ENCODE measurements at regions not wholly inside any gene's neighbourhood (a gene's known extent, or its start where the extent isn't known, plus 50 kb on each side); places are given as distances from the start of the nearest gene placed in this dataset.

DNA sequence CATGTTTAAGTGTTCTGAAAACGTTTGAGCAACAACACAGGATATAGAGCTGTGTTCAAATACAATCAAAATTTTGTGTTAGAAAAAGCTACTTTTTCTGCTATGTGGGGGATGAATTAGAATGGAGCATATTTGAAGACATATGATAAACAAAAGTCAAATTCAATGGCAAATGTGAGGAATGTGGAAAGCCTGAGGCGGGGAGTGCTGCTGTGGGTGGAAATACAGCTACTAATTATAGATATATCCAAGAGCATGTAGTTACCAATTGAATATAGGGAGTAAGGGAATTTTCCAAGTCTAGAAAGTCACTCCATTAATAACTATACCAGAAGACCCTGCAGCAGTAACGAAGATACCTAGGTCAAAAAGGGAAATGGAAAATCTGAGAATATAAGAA, 2370.4 kb upstream of the TENM3 start:
- Histone ChIP-seq H3K27me3 (ENCODE audit: insufficient read depth, low read length) (no peaks in the 10 kb centered on the region), H3K4me2 (ENCODE audit: insufficient read depth, low read length) (no peak overlapping the region)

GRCh38 chr4:179880756-179881155, 2362.4 kb upstream of the TENM3 start:
- Histone ChIP-seq H3K4me3 (ENCODE audit: insufficient read depth, low read length) (no peak overlapping the region), H3K27ac (ENCODE audit: low read depth, low read length) (no peak overlapping the region), H3K4me2 (ENCODE audit: insufficient read depth, low read length) (no peak overlapping the region), H3K79me2 (ENCODE audit: insufficient read depth, low read length) (no peaks in the 10 kb centered on the region), H3K4me1 (ENCODE audit: insufficient read depth, low read length) (no peaks in the 10 kb centered on the region), H3K36me3 (ENCODE audit: insufficient read depth, low read length) (no peaks in the 10 kb centered on the region), H3K9me3 (ENCODE audit: low read depth, low read length) (no peaks in the 10 kb centered on the region), H2AFZ (ENCODE audit: low read length) (no peak overlapping the region), H3K27me3 (ENCODE audit: insufficient read depth, low read length) (no peaks in the 10 kb centered on the region), H4K20me1 (ENCODE audit: insufficient read depth, low read length) (no peaks in the 10 kb centered on the region)
- no peak for TF ChIP-seq CTCF (IDR thresholded peaks at IDR 0.05; ENCODE audit: extremely low read depth, low read depth, low read length)
- DNase-seq (ENCODE audit: insufficient read length, low spot score, missing footprints), result no peak

More for the DNA sequence above, 2370.4 kb upstream of the TENM3 start:
- H3K4me3 ChIP-seq (ENCODE audit: insufficient read depth, low read length), result no peak overlapping the region
- no peaks in the 10 kb centered on the region for H3K79me2 ChIP-seq (ENCODE audit: insufficient read depth, low read length)
- H3K36me3 ChIP-seq (ENCODE audit: insufficient read depth, low read length), result no peaks in the 10 kb centered on the region
- H4K20me1 ChIP-seq (ENCODE audit: insufficient read depth, low read length), result no peaks in the 10 kb centered on the region
- no peak for DNase-seq (ENCODE audit: insufficient read length, low spot score, missing footprints)
- H3K27ac ChIP-seq (ENCODE audit: low read depth, low read length), result no peak overlapping the region
- no peak for TF ChIP-seq CTCF (IDR thresholded peaks at IDR 0.05; ENCODE audit: extremely low read depth, low read depth, low read length)
- no peak overlapping the region for H2AFZ ChIP-seq (ENCODE audit: low read length)
- no peaks in the 10 kb centered on the region for H3K4me1 ChIP-seq (ENCODE audit: insufficient read depth, low read length)
- no peaks in the 10 kb centered on the region for H3K9me3 ChIP-seq (ENCODE audit: low read depth, low read length)

DNA sequence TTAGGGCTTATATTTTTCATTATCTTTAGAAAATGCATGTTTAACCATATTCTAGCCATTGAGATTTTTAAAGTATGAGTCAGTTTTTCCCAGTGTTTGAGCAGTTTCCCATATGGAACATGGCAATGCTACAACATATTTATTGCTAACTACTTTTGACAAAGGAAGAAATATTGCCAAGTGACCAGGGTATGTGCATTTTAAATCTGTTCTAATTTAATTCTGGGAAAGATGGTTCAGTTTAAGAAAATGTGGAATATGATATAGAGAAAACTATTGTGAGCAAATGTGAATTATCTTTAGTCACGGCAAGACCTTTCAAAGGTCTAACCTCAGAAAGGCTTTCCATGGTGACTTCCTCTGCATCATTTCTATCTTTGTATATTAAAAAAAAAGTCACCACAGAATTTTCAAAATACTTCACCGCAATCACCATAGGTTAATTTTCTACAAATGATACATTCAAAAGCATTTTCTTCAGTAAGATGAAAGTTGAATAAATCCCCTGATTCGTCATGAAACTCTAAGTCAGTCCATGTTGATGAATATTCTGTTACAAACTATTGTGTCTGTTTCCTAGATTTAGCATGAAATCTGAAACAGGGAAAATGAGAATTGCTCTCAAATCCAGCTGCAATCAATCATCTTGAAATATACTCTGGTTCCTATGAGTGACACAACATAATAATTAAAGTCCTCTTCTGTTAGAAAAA, 2349.0 kb upstream of the TENM3 start:
- no peak for DNase-seq (ENCODE audit: insufficient read length, low spot score, missing footprints)
- no peak overlapping the region for H3K27ac ChIP-seq (ENCODE audit: low read depth, low read length)
- H4K20me1 ChIP-seq (ENCODE audit: insufficient read depth, low read length), result no peaks in the 10 kb centered on the region
- no peak overlapping the region for H2AFZ ChIP-seq (ENCODE audit: low read length)
- no peak for TF ChIP-seq CTCF (IDR thresholded peaks at IDR 0.05; ENCODE audit: extremely low read depth, low read depth, low read length)
- no peak overlapping the region for H3K4me2 ChIP-seq (ENCODE audit: insufficient read depth, low read length)
- H3K4me1 ChIP-seq (ENCODE audit: insufficient read depth, low read length), result no peaks in the 10 kb centered on the region
- no peaks in the 10 kb centered on the region for H3K36me3 ChIP-seq (ENCODE audit: insufficient read depth, low read length)
- no peaks in the 10 kb centered on the region for H3K9me3 ChIP-seq (ENCODE audit: low read depth, low read length)
- no peaks in the 10 kb centered on the region for H3K79me2 ChIP-seq (ENCODE audit: insufficient read depth, low read length)
- H3K27me3 ChIP-seq (ENCODE audit: insufficient read depth, low read length), result no peaks in the 10 kb centered on the region
- no peak overlapping the region for H3K4me3 ChIP-seq (ENCODE audit: insufficient read depth, low read length)

- H2AFZ ChIP-seq (ENCODE audit: low read length), result no peak overlapping the region
- no peak overlapping the region for H3K27ac ChIP-seq (ENCODE audit: low read depth, low read length)
- no peak for DNase-seq (ENCODE audit: insufficient read length, low spot score, missing footprints)
- no peaks in the 10 kb centered on the region for H3K27me3 ChIP-seq (ENCODE audit: insufficient read depth, low read length)
- no peak for TF ChIP-seq CTCF (IDR thresholded peaks at IDR 0.05; ENCODE audit: extremely low read depth, low read depth, low read length)
- H3K9me3 ChIP-seq (ENCODE audit: low read depth, low read length), result no peaks in the 10 kb centered on the region
- no peak overlapping the region for H3K4me3 ChIP-seq (ENCODE audit: insufficient read depth, low read length)
- H3K4me1 ChIP-seq (ENCODE audit: insufficient read depth, low read length), result no peaks in the 10 kb centered on the region
- H3K36me3 ChIP-seq (ENCODE audit: insufficient read depth, low read length), result no peaks in the 10 kb centered on the region
- no peaks in the 10 kb centered on the region for H4K20me1 ChIP-seq (ENCODE audit: insufficient read depth, low read length)
- H3K4me2 ChIP-seq (ENCODE audit: insufficient read depth, low read length), result no peak overlapping the region
- no peaks in the 10 kb centered on the region for H3K79me2 ChIP-seq (ENCODE audit: insufficient read depth, low read length)
Observed at GRCh38 chr4:179919587-179919986, 2323.6 kb upstream of the TENM3 start.
